ENCODE measurements at regions not wholly inside any gene's neighbourhood (a gene's known extent, or its start where the extent isn't known, plus 50 kb on each side); places are given as distances from the start of the nearest gene placed in this dataset.
"Not testable (repeated sequence)": the region's sequence is repeated elsewhere in the genome, so short reads cannot be mapped to it uniquely, and the experiment has no call there.

DNA sequence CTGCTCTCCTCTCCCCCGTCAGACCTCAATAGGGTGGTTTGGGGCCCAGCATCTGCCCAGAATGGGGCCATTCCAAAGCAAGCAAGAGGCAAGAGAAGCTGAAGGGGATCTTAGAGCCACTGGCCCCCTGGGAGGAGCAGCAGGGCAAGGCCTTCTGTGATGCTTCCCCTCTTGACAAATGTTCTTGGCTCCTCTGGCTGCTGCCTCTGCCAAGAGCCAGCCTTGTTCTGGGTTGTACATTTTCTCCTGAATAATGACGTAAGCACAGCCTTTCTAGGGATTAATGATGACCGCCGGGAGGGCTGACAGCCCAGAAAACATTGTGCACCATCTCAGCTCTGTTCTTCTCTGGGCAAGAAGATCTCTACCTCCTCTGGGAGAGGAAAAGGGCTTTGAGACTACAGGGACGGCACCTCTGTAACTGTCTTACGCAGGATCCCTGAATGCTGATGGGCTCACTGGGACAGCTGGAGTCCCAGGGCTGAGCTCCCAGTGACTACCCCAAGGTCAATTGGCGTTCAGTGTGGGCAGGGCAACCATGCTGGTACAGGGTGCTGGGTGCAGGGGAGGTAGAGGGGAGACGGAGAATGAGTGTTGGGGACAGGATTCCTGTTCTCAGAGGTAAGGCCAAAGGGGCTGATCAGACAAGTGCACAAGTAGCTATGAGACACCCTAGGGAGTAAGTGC, 253.3 kb downstream of the FAM43A start:
- DNase-seq (ENCODE audit: extremely low read depth, low read depth, low spot score): no peak

DNA sequence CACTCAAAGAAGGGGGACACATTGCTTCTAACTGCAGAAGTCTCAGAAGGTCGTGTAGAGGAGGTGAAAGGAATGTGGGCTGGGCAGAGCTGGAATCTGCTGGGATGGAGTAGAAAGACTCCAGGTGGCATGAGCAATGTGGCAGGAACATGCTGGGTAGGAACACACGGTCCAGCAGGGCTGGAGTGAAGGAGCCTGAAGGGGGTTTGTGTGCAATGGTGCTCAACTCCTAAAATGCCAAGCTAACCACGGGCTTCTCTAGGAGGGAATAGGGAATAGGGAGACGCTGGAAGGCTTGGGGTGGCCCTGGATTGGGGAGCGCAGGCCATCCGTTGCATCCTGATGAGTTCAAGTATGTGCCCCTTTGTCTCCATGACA, 253.8 kb downstream of the FAM43A start:
- no peak for DNase-seq (ENCODE audit: extremely low read depth, low read depth, low spot score)

DNA sequence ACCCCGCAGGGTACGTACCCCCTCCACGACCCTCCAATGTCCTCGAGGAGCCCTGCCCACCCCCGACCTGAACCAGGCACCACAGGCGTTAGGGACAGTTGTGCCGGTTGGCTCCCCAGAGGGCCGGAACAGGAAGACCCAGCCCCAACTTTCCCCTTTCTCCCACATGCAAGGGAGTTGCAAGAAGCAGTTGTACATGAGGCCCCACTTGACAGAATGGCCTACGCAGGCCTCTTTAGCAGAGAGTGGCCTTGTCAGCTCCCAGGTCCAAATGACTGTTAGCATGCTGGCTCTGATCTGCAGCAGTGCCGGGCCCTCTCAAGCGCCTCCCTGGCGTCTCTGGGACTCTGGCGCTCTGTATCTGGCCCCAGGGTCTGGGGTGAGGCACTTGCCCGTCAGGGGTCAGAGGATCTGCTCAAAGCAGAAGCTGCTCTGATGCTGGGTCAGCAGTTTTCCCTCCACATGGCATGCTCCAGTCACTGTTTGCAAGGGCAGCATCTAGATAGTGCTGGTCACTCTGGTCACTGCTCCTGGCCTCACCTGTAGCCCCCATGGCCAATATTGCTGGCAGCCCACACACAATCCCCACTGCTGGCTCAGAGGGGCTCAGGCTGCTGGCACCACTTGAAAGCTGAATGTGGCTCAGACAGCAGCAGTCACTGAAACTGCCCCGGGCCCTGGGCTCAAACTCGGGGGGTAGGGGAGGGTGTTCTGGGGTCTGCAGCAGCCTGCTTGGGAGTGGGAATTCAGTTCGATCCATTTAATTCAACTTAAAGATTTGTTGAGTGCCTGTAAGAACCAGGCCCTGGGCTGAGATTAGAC, 254.5 kb downstream of the FAM43A start:
- no peak for DNase-seq (ENCODE audit: extremely low read depth, low read depth, low spot score)

DNA sequence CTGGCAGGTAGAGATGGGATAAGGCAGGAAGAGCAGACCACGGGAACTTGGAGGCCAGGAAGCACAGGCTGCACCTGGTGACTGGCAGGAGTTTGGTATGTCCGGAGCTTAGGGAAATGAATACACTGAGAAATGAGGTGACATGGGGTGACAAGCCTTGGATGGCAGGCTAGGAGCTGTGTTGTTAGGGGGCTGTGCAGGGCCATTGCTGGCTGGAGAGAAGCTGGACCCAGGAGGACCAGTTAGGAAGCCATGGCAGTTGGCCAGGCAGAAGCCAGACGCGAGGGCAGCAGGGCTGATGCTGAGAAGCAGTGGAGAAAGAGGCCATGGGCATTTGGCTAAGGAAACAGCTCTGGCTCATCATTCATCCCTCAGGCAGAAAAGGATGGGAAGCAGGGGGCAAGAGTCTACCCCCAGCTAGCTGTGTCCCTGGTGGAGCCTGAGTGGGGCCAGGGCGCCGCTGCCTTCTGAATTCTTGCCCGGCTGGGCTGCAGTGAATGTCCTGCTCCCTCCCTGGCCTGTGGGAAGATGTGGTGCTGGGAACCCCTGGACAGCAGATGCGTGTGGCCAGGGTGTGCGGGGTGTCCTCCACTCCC, 255.8 kb downstream of the FAM43A start:
- DNase-seq (ENCODE audit: extremely low read depth, low read depth, low spot score): no peak

DNA sequence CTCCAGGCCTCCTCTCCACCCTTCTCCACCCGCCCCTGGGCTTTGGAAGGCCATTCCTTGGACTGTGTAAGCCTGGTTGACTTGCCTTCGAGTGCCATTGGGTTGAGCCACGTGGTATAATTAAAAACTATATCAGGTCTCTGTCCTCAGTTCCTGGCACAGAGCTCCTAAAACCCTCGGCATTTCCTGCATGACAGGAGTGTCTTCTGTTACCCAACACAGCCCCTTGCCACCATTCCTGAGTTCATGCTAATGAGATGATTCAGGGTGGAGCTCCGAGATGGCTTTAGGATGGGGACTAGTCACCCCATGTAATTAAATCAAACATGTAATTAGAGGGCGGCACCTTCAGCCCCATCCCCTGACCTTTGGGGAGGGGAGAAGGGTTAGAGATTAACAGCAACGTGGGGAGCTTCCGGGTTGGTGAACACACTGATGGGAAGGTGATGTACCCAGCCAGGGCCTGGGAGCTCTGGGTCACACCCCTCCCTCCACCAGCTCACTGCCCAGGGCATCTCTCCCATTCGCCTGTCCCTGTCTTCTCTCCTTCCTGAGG, 256.4 kb downstream of the FAM43A start:
- no peak for DNase-seq (ENCODE audit: extremely low read depth, low read depth, low spot score)

DNA sequence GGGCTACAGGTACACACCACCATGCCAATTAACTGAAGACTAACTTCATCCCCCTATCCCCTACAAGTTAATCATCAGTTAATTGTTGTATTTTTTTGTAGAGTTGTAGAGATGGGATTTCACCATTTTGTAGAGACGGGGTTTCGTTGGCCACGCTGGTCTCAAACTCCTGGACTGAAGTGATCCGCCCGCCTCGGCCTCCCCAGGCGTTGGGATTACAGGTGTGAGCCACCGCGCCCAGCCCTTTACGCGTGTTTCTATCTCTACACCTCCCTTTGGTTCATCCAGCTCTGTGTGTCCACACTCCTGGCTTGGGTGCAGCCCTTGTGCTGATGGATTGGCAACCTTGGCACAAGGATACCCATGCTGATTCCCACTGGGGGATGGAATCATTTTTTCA, 258.8 kb downstream of the FAM43A start:
- no peak for DNase-seq (ENCODE audit: extremely low read depth, low read depth, low spot score)

DNA sequence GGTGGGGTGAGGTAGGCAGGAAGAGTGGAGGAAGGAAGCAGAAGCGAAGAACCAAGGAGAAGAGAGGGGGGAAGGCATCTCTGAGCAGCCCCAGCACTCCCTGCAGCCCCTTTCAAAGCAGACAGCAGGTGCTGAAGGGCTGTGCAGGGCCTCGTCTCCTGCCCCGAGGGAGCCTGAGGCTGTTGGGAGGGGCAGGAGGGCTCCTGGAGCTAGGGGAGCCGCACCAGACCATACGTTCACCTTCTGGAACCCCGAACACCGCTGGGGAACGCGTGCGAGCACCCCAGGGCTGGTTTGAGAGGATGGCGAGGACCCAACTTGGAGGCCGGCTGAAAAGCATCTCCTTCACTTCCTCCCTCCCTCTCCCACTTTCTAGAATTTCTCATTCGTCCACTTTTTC, 259.8 kb downstream of the FAM43A start:
- no peak for DNase-seq (ENCODE audit: extremely low read depth, low read depth, low spot score)

DNA sequence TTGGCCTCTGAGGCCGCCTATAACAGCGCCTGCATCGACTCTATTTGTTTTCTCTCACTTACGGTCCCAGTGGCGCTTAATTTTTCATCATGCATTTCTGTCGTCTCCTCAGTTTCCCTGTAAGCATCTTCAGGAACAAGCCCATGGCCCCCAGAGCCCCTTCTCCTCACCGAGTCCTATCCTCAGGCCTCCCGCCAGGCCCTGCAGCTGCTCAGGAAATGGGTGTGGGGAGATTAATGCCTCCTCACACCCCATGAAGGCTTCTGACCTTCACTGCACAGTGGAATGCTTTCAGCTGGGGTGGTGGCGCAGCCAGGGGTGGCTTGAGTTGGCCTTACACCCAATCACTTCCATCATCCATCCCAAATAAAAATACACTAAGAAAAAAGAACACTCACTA, 260.4 kb downstream of the FAM43A start:
- no peak for DNase-seq (ENCODE audit: extremely low read depth, low read depth, low spot score)

DNA sequence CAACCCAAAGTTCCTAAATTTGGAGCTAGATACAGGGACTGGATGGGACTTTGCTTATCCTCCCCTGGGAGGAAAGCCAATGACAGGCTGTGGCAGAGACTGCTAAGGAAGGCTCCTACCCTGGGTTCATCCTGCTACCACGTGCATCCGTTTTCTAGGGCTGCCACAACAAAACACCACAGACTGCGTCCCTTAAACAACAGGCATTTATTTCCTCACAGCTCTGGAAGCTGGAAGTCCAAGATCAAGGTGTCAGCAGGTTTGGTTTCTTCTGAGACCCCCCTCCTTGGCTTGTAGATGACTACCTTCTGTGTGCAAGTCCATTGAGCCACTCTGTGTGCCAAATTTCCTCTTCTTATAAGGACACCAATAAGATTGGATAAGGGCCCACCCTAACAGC, 263.9 kb downstream of the FAM43A start:
- no peak for DNase-seq (ENCODE audit: extremely low read depth, low read depth, low spot score)

DNA sequence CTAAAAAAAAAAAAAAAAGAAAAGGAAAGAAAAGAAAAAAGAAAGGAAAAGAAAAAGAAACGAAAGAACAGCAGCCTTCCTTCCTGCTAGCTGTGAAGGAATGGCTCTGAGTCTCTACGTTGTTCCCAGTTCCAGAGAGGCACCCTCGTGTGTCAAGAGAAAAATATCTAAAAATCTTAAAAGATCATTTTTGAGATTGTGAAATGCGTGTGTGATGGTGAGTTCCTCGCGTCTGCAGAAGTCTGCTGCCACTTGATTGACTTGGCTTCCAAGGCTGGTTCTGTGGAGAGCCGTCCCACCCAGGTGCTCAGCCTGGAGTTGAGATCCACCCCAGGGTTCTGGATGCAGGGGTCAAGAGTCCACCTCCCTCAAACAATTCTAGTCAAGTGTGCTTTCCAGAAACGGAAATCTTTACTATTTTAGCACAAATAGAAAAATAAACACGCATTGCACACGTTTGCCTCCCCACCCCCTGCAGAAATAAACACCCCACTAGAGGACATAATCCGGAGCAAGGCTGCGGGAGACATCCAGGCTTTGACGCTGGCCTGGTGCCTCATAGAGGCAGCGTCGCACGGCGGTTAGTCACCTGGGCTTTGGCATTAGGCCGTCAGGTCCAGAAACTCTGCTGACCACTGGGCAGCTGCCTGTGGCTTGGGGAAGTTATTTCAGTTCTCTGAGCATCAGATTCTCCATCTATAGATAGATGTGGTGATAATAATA, 265.4 kb downstream of the FAM43A start:
- DNase-seq (ENCODE audit: extremely low read depth, low read depth, low spot score): no peak

DNA sequence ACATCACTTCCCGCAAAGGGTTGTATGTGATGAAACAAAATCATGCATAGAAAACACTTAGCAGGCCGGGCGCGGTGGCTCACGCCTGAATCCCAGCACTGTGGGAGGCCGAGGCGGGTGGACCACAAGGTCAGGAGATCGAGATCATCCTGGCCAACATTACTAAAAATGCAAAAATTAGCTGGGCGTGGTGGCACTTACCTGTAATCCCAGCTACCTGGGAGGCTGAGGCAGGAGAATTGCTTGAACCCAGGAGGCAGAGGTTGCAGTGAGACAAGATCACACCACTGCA, 265.9 kb downstream of the FAM43A start:
- DNase-seq (ENCODE audit: extremely low read depth, low read depth, low spot score): not testable (repeated sequence)

DNA sequence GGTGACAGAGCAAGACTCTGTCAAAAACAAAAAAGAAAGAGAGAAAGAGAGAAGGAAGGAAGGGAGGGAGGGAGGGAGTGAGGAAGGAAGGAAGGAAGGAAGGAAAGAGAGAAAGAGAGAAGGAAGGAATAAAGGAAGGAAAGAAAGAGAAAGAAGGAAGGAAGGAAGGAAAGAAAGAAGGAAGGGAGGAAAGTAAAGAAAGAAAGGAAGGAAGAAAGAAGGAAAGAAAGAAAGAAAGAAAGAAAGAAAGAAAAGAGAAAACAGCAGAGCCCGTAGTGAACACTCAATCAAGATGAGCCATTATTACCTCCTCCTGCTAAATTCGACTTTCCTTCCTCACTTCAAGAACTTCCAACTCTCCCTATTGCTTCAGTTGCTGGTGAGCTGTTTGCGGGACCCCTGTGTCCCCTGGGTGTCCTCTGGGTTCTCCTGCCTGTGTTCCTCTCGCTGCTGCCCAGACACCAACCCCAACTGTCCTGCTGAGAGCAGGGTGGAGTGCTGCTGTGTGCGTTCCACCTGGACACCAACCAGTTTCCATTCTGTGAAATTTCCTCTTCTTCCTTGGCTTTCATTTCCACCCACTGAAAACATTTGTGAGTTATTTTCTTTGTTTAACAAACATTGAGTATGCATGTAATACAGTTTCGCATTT, 266.4 kb downstream of the FAM43A start:
- no peak for DNase-seq (ENCODE audit: extremely low read depth, low read depth, low spot score)

DNA sequence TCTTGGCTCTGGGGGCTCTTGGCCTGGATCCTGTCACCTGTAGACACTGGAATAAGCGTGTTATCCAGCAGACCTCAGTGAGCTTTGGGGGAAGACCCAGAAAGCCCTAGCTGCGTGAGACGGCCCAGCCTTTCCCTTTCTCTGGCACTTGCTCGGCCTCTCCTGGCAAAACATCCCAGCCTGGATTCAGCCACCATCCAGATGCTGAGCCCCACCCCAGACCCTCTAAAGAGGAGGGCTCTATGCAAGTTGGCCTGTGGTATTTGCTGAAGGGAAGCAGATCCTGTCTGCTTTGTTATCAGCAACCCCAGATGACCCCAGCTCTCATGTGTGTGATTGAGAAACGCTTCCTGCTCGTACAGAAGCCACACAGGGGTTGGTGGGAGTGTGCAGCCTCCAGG, 267.2 kb downstream of the FAM43A start:
- DNase-seq (ENCODE audit: extremely low read depth, low read depth, low spot score): no peak

DNA sequence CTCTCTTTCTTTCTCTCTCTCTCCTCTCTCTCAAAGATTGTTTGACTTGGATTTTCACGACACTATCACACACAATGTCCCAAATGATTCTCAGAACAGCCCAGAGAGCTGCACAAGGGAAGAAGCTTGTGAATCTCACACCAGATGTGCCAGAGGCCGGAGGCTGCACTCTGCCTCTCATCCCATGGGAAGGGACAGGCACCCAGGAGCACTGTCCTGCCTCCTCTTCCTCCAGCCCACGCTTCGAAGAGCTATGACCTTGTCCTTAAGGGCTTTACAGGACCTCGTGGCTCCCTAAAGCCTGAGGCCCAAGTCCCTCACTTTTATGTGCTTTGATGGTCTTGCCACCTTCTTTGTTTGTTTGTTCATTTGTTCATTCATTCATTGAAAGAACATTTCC, 267.6 kb downstream of the FAM43A start:
- DNase-seq (ENCODE audit: extremely low read depth, low read depth, low spot score): no peak

DNA sequence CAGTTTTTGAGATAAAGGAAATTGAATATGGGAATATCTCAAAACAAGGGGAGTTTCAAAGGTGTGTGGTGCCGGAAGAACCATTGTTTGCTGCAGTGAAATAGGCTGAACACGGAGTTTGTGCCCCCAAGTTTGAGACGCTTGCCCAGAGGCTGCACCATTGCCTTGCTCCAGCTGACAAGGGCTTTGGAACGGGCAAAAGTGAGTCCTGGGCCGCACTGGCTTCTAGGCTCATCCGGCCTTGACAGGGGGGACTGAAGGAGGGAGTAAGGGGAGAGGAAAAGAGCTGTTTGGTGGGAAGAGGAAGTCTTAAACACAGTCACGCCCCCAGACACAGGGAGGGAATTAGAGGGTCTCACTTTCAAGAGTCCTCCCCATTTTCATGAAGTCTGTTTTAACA, 269.9 kb downstream of the FAM43A start:
- no peak for DNase-seq (ENCODE audit: extremely low read depth, low read depth, low spot score)

DNA sequence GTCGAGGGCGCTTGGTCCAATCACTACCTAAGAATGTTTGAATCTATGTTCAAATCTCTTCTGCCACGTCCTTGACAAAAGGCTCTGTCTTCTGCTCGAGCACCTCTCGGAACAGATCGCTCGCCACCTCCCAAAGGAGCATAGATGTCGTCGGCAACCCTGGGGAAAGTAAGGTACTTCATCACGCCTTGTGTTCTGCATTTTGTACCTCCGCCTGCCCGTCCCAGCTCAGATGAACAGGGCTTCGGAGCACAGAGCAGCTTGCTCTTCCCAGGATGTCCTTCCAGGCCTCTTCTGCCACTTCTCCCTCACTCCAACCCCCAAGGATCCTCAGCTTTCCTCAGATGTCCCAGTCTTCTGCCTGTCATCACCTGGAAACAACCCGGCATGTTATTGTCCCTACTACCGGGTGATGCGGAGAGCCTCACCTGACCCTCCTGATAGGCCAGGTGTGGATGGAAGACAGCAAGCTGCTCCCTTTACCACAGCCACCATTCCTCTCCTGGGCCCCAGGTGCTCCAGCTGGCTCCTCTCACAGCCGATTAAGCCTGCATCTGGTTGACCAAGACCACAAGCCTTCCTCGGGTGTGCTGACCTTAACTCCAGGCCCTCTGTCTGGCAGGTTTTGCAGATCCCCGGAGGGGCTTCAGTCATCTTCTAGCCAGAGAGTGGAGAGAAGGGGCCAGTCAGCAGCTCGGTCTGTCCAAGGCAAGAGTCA, 270.5 kb downstream of the FAM43A start:
- DNase-seq (ENCODE audit: extremely low read depth, low read depth, low spot score): no peak

DNA sequence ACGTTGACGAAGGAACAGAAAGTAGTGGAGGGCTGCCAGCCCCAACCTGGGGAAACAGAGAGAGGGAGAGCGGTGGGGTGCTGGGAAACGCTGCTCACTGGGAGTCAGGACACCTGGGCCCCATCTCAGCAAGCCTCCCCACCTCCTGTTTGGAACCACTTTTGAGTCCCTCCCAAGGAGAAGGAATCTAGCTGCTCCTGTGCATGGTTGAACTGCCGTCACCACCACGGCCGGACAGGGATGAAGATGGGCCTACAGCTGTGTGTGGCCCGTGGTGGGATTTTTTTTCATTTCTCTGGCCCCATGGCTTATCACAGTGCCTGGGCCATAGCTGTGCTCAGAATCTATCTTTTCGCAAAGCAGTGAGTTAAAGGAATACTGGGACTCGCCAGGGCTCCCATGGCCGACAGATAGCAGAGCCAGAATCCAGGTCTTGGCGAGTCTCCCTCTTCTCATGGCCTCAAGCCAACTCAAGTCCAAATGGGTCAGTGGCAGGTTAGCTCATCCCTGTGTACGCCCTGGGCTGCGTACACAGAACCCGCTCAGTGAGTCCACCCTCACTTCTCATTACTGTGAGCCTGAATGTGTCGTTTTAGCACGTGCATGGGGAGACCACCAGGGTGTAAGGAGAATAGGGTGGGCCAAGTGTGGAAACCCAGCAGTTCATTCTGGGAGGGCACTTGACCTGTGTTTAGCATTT, 271.2 kb downstream of the FAM43A start:
- no peak for DNase-seq (ENCODE audit: extremely low read depth, low read depth, low spot score)

DNA sequence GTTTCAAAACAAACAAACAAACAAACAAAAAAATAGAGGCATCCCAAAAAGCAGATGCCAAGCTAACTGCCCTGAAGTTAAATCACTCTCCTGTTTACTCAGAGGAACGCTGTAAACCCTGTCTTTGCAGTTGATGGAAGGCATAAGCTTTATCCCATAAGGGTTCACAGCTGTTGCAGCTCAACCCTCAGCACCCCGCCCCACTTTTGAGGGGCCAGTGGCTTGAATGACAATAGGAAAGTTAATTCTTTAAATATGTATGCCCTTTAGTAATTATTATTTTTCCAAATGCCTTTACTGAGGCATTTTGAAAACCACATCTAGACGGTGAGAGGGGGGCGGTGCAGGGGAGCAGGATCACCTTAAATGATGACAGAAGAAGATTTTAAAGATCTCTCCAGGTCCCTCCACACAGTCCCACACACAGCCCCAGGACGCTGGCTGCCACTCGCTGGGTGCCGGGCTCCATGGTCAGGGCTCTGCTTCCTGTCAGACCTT, 272.1 kb downstream of the FAM43A start:
- no peak for DNase-seq (ENCODE audit: extremely low read depth, low read depth, low spot score)

DNA sequence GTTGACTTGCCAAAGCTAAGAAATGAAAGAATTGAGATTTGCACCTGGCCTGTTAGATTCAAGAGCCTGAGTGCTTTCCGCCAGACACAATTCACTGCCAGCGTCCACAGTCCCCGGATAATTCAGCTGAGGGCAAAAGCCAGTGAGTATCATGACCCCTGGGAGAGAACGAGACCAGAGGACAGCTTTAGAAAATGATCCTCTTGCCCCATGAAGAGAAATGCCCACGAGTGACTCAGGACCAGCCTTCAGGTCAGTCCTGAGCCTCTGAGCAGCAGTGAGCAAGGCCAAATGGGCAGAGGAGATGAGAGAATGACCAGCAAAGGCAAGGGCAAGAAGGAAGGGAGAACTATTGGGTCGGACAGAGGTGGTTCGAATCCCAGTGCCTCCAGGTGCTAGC, 273.5 kb downstream of the FAM43A start:
- DNase-seq (ENCODE audit: extremely low read depth, low read depth, low spot score): no peak

All from glomerular endothelial cell (primary cell).